Esophagus squamous epithelium (tissue), 5 donors: ENCODE measurements at regions not wholly inside any gene's neighbourhood (a gene's known extent, or its start where the extent isn't known, plus 50 kb on each side); places are given as distances from the start of the nearest gene placed in this dataset.

Source experiments
- DNase-seq: peaks from one replicate; lab custom pipeline; 2025; lab: John Stamatoyannopoulos, UW
- H3K27ac ChIP-seq, 4 donors: fragments of 200-600 bp; sonication (generic); one replicate each; pipeline ENCODE4 v1.5.1; 2016 to 2019; ENCODE audit warnings: mild to moderate bottlenecking in 1 of 4
- H3K27me3 ChIP-seq, 4 donors: fragments of 200-600 bp; sonication (generic); 1 replicate in 3 of 4; 2 replicates in 1 of 4; pipeline versions ENCODE4 v1.5.1 to v1.6.0; 2017 to 2021; ENCODE audit warnings: antibody characterized with exemption in 1 of 4
- H3K36me3 ChIP-seq, 3 donors: fragments of 200-600 bp; sonication (generic); one replicate each; pipeline ENCODE4 v1.5.1; 2016 to 2019
- H3K4me1 ChIP-seq, 3 donors: fragments of 200-600 bp; sonication (generic); one replicate each; pipeline ENCODE4 v1.5.1; 2017 to 2019
- H3K4me3 ChIP-seq, 4 donors: fragments of 200-600 bp; sonication (generic); 1 replicate in 3 of 4; 2 replicates in 1 of 4; pipeline ENCODE4 v1.5.1; 2016 to 2019; ENCODE audit warnings: mild to moderate bottlenecking in 2 of 4, moderate library complexity in 1 of 4
- H3K9me3 ChIP-seq, 3 donors: fragments of 200-600 bp; sonication (generic); one replicate each; pipeline ENCODE4 v1.5.1; 2016 to 2019
- POLR2A ChIP-seq, 4 donors: fragments of 450-650 bp; IDR thresholded peaks; one replicate each; pipeline ENCODE4 v1.6.1; 2017; ENCODE audit warnings: antibody characterized with exemption in 4 of 4, mild to moderate bottlenecking in 4 of 4, moderate library complexity in 3 of 4
- WGBS, 2 donors: methylation state at CpG; one replicate each; pipeline ENCODE4 v1.1.5; 2018; 5-methylcytosine and 5-hydroxymethylcytosine counted together
- intact Hi-C: fragments of 100-400 bp; cut with DNase I; formaldehyde crosslinking; loops from one replicate; pipeline ENCODE4 v1.15.0; 2022
- TF ChIP-seq, protein P1 (sequence below), 6 experiments: fragments of 450-650 bp in 4 of 6; fragments of 200-600 bp in 2 of 6; sonication (generic) in 2 of 6; IDR thresholded peaks; one replicate each; pipeline ENCODE4 v1.5.1; 2016 to 2019; ENCODE audit warnings: antibody characterized with exemption in 6 of 6, mild to moderate bottlenecking in 4 of 6, moderate library complexity in 4 of 6
- donor health status: DM: yes; HTN: yes; CAD: no.

DNA sequence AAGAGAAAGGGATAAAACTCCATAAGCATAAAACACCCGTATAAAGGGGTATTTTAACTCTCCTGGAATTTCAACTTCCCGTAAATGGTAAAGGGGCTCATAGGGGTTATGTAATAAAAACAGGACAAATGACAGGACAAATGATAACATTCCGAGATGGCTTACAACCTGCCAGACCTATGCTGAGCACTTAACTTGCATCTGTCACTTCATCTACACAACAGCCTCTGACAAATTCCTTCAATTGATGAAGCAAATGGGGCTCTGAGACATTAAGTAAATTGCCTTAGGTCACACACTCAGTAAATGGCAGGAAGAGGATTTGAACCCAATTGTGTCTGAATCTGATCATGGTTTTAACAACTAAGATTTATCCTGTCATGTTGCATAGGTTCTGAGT lies 327.6 kb upstream of the SNX7 start:
- no peaks in the 10 kb centered on the region for H3K36me3 ChIP-seq
- no peak for DNase-seq
- TF ChIP-seq POLR2A (IDR thresholded peaks at IDR 0.05): no peak
- TF ChIP-seq, protein P1, sequence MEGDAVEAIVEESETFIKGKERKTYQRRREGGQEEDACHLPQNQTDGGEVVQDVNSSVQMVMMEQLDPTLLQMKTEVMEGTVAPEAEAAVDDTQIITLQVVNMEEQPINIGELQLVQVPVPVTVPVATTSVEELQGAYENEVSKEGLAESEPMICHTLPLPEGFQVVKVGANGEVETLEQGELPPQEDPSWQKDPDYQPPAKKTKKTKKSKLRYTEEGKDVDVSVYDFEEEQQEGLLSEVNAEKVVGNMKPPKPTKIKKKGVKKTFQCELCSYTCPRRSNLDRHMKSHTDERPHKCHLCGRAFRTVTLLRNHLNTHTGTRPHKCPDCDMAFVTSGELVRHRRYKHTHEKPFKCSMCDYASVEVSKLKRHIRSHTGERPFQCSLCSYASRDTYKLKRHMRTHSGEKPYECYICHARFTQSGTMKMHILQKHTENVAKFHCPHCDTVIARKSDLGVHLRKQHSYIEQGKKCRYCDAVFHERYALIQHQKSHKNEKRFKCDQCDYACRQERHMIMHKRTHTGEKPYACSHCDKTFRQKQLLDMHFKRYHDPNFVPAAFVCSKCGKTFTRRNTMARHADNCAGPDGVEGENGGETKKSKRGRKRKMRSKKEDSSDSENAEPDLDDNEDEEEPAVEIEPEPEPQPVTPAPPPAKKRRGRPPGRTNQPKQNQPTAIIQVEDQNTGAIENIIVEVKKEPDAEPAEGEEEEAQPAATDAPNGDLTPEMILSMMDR (IDR thresholded peaks at IDR 0.05): no peak
- H3K4me1 ChIP-seq: no peaks in the 10 kb centered on the region
- no peak overlapping the region for H3K27ac ChIP-seq
- no peak overlapping the region for H3K4me3 ChIP-seq
- 88% methylated on average over 3 of the region's 3 CpGs for WGBS, 2 donors
- no peaks in the 10 kb centered on the region for H3K27me3 ChIP-seq
- no peaks in the 10 kb centered on the region for H3K9me3 ChIP-seq
- intact Hi-C loops: no loop called here

DNA sequence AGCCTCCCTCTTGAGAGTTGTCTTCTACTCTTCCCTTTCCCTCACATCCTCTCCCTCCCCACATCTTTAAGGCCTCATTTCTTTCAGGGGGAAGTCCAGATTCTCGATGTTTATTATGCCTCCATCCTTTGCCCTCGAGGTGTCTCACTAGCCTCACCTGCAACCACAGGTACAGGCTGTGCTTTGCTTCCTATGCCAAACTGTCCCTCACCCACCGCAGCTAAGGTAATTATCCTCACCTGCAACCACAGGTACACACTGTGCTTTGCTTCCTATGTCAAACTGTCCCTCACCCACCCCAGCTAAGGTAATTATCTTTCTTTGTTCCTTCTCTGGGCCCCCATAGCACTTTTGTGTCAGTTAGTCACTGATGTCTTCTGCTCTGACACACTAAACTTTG lies 328.1 kb upstream of the SNX7 start:
- Histone ChIP-seq H3K27ac (no peak overlapping the region), H3K4me1 (no peaks in the 10 kb centered on the region), H3K27me3 (no peaks in the 10 kb centered on the region), H3K36me3 (no peaks in the 10 kb centered on the region), H3K9me3 (no peaks in the 10 kb centered on the region), H3K4me3 (no peak overlapping the region)
- no peak for DNase-seq
- WGBS, 2 donors: 63 to 71% methylated on average over 3 of the region's 3 CpGs
- intact Hi-C loops: no loop called here
- TF ChIP-seq, protein P1 (IDR thresholded peaks at IDR 0.05): no peak
- no peak for TF ChIP-seq POLR2A (IDR thresholded peaks at IDR 0.05)

DNA sequence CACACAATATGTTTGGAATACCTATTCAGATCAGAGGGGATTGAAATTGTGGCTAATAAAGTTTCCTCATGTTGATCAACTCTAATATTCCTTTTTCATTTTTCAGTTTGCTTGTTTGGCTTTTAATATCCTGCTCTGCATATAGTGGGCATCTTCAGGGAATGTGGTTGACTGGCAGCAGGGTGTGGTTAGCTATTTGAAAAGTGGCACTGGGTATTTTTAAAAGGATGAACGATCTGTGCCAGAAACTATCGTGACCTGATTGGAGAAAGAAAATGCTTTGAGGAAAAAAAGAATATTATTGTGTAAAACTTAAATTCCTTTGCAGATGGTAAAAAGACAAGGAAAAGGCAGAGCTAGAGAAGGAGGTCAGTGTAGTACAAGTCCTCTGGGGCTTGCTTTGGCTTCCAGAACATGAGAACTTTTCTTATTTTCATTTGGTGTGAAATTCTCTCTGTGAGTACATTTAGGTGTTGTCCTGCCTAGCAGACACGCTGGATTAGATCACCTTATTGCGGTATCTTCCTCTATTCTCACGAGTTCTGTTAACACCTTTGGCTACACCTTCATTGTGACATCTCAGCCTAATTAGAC lies 329.7 kb upstream of the SNX7 start:
- no peaks in the 10 kb centered on the region for H3K36me3 ChIP-seq
- no peaks in the 10 kb centered on the region for H3K9me3 ChIP-seq
- WGBS, 2 donors: 58 to 74% methylated on average over 5 of the region's 5 CpGs
- peaks cover 0 to 13% (median 4%) of the 10 kb centered on the region in 3 donors for H3K4me1 ChIP-seq
- no peaks in the 10 kb centered on the region for H3K27me3 ChIP-seq
- no peak for TF ChIP-seq POLR2A (IDR thresholded peaks at IDR 0.05)
- TF ChIP-seq, protein P1 (IDR thresholded peaks at IDR 0.05): no peak
- DNase-seq: no peak
- H3K4me3 ChIP-seq: no peak overlapping the region
- intact Hi-C loops: no loop called here
- no peak overlapping the region for H3K27ac ChIP-seq

DNA sequence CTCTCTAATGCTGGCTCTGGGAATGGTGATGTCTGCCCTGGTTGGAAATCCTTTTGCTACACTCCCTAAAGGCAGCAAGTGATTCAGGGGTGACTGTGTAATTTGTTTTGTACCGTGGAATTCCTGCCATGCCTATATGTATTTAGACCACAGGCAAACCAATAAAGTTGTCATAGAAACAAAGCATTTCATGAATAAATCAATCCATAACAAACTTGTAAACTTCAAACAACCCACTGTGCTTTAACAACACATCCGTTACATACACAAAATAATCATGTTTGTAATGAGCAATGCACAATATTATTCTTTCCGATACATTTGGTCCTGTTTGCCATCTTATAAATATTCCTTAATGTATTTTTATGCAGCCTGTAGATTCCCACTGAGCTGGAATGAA lies 330.3 kb upstream of the SNX7 start:
- TF ChIP-seq, protein P1 (IDR thresholded peaks at IDR 0.05): no peak
- TF ChIP-seq POLR2A (IDR thresholded peaks at IDR 0.05): no peak
- no peaks in the 10 kb centered on the region for H3K9me3 ChIP-seq
- 53 to 71% methylated on average over 3 of the region's 3 CpGs for WGBS, 2 donors
- H3K36me3 ChIP-seq: no peaks in the 10 kb centered on the region
- no peak overlapping the region for H3K4me3 ChIP-seq
- intact Hi-C loops: no loop called here
- H3K27me3 ChIP-seq: no peaks in the 10 kb centered on the region
- H3K27ac ChIP-seq: no peak overlapping the region
- DNase-seq: no peak
- H3K4me1 ChIP-seq: peaks cover 0 to 19% (median 10%) of the 10 kb centered on the region in 3 donors

DNA sequence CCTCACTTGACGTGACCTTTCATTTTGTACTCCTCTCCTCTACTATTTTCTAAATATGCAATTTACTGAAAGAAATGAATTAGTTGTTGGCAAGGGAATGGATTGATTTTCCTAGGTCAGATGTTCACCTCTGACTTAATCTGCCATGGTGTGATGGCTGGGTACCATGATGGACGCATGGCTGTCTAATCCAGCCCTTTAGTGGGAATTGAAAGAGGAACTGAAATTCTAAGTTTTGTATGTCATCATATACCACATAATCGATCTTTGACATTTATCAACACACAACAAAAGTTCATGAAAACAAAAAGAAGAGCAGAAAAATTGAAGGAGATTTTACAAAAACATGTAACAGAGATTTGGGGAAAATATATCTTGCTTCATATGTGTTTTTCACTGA lies 331.3 kb upstream of the SNX7 start:
- intact Hi-C loops: no loop called here
- H3K4me3 ChIP-seq: no peak overlapping the region
- TF ChIP-seq POLR2A (IDR thresholded peaks at IDR 0.05): no peak
- TF ChIP-seq, protein P1 (IDR thresholded peaks at IDR 0.05): no peak
- H3K27me3 ChIP-seq: no peaks in the 10 kb centered on the region
- H3K4me1 ChIP-seq: peaks cover 4 to 29% (median 12%) of the 10 kb centered on the region in 3 donors
- no peaks in the 10 kb centered on the region for H3K36me3 ChIP-seq
- H3K9me3 ChIP-seq: no peaks in the 10 kb centered on the region
- WGBS, 2 donors: 74 to 91% methylated on average over 3 of the region's 3 CpGs
- no peak for DNase-seq
- H3K27ac ChIP-seq: no peak overlapping the region
